RWPE2 (cell line): ENCODE measurements at regions not wholly inside any gene's neighbourhood (a gene's known extent, or its start where the extent isn't known, plus 50 kb on each side); places are given as distances from the start of the nearest gene placed in this dataset.
"Not testable (repeated sequence)": the region's sequence is repeated elsewhere in the genome, so short reads cannot be mapped to it uniquely, and the experiment has no call there.

Source experiments
- ATAC-seq: fragments of 200-7000 bp; cut with Tn5 transposase; 3 replicates; pipeline ENCODE4 v1.9.1; 2021; ENCODE audit warnings: low read depth
- DNase-seq: peaks from one replicate; pipeline ENCODE4 v3.0.0-alpha.2; 2020; ENCODE audit warnings: low spot score
- H3K27ac ChIP-seq: fragments of 450-650 bp; 2 replicates; pipeline ENCODE4 v1.5.1; 2017; ENCODE audit warnings: mild to moderate bottlenecking; ENCODE audit not compliant: poor library complexity, severe bottlenecking
- H3K27me3 ChIP-seq: fragments of 250-450 bp; sonication (Bioruptor Pico); 2 replicates; pipeline ENCODE4 v1.5.1; 2021; ENCODE audit warnings: mild to moderate bottlenecking, moderate library complexity; ENCODE audit not compliant: insufficient read depth, poor library complexity, severe bottlenecking
- H3K36me3 ChIP-seq: fragments of 250-450 bp; sonication (Bioruptor Pico); 2 replicates; pipeline ENCODE4 v1.5.1; 2020; ENCODE audit warnings: low read depth, mild to moderate bottlenecking, moderate library complexity
- H3K4me1 ChIP-seq: fragments of 250-450 bp; sonication (Bioruptor Pico); 2 replicates; pipeline ENCODE4 v1.5.1; 2021; ENCODE audit warnings: mild to moderate bottlenecking, moderate library complexity; ENCODE audit not compliant: insufficient read depth, poor library complexity, severe bottlenecking
- H3K4me3 ChIP-seq: fragments of 250-450 bp; sonication (Bioruptor Pico); 2 replicates; pipeline ENCODE4 v1.5.1; 2021; ENCODE audit warnings: mild to moderate bottlenecking, moderate library complexity; ENCODE audit not compliant: severe bottlenecking
- H3K9me3 ChIP-seq: fragments of 250-450 bp; sonication (Bioruptor Pico); 2 replicates; pipeline ENCODE4 v1.5.1; 2021; ENCODE audit warnings: mild to moderate bottlenecking, moderate library complexity; ENCODE audit not compliant: severe bottlenecking
- TF ChIP-seq, protein P1 (sequence below): fragments of 450-650 bp; IDR thresholded peaks from one replicate; pipeline ENCODE4 v1.5.1; 2017; ENCODE audit warnings: mild to moderate bottlenecking, moderate library complexity; ENCODE audit not compliant: poor library complexity, severe bottlenecking

DNA sequence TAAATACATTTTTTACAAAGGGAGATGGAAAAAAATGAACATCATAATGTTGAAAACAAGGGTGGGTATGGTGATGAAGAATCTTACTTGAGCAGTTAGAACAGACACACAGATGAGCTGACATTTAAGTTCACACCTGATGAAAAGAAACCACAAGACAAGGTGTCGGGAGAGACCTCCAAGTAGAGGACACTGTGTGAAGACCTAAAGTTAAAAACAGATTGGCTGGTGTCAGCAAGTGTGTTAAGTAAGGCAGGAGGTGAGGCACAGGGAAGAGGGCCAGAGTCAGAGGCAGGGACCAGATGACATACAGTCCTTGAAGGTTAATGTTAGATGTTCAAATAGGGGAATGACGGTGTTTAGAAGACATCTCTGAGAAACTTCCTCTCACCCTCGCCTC, 236.8 kb downstream of the FAT3 start:
- no peak overlapping the region for H3K27ac ChIP-seq
- DNase-seq, result no peak
- TF ChIP-seq, protein P1, sequence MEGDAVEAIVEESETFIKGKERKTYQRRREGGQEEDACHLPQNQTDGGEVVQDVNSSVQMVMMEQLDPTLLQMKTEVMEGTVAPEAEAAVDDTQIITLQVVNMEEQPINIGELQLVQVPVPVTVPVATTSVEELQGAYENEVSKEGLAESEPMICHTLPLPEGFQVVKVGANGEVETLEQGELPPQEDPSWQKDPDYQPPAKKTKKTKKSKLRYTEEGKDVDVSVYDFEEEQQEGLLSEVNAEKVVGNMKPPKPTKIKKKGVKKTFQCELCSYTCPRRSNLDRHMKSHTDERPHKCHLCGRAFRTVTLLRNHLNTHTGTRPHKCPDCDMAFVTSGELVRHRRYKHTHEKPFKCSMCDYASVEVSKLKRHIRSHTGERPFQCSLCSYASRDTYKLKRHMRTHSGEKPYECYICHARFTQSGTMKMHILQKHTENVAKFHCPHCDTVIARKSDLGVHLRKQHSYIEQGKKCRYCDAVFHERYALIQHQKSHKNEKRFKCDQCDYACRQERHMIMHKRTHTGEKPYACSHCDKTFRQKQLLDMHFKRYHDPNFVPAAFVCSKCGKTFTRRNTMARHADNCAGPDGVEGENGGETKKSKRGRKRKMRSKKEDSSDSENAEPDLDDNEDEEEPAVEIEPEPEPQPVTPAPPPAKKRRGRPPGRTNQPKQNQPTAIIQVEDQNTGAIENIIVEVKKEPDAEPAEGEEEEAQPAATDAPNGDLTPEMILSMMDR, result no peak
- no peaks in the 10 kb centered on the region for H3K4me1 ChIP-seq
- no peak for ATAC-seq
- no peaks in the 10 kb centered on the region for H3K27me3 ChIP-seq
- H3K36me3 ChIP-seq, result no peaks in the 10 kb centered on the region
- no peak overlapping the region for H3K4me3 ChIP-seq
- no peaks in the 10 kb centered on the region for H3K9me3 ChIP-seq

DNA sequence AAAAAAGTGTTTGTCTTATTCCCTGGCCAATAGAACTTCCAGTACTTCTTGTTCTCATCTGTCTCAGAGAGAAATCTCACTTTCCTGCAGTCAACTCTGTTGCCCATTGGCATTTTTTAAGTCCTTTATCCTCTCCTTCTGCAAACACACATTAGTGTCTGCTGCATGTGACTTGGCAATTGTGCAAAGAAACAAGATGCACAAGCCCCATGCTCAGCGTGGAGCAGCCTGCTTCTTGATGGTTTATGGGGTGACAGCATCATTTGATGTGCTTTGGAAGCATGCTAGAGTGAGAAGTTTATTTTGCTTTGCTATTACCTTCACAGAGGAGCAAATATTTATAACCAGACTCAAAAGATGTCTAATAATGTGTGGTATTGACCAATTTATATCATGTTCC, 238.2 kb downstream of the FAT3 start:
- TF ChIP-seq, protein P1, result no peak
- H3K36me3 ChIP-seq, result no peaks in the 10 kb centered on the region

DNA sequence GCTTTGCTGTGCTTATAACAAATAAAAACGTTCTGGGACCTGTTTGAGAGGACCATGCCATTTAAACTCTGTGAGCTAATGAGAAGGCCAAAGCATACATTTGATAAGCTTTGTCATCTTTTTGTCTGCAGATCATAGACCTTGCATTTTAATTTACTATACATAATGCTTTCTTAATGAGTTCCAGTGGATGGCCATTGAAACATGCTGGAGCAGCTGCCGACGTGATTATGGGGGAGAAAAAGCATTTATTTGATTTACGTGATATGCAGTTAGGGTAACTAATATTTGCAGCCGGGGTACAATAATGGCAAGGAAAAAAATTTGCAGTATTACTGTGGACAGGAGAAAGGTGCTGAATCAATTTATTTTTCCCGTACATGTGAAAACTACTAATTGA, 240.2 kb downstream of the FAT3 start:
- no peak overlapping the region for H3K27ac ChIP-seq
- no peaks in the 10 kb centered on the region for H3K27me3 ChIP-seq
- ATAC-seq (no peak), DNase-seq (no peak)
- TF ChIP-seq, protein P1, result no peak
- H3K36me3 ChIP-seq, result no peaks in the 10 kb centered on the region
- no peak overlapping the region for H3K4me3 ChIP-seq
- H3K4me1 ChIP-seq, result no peaks in the 10 kb centered on the region
- H3K9me3 ChIP-seq, result no peaks in the 10 kb centered on the region

More for the DNA sequence above, 238.2 kb downstream of the FAT3 start:
- Histone ChIP-seq H3K27ac (no peak overlapping the region), H3K4me1 (no peaks in the 10 kb centered on the region), H3K4me3 (no peak overlapping the region), H3K27me3 (no peaks in the 10 kb centered on the region), H3K9me3 (no peaks in the 10 kb centered on the region)
- DNase-seq (no peak), ATAC-seq (no peak)

DNA sequence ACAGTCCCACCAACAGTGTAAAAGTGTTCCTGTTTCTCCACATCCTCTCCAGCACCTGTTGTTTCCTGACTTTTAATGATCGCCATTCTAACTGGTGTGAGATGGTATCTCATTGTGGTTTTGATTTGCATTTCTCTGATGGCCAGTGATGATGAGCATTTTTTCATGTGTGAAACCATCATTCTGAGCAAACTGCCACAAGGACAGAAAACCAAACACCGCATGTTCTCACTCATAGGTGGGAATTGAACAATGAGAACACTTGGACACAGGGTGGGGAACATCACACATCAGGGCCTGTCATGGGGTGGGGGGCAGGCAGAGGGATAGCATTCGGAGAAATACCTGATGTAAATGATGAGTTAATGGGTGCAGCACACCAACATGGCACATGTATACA, 240.8 kb downstream of the FAT3 start:
- H3K9me3 ChIP-seq, DNase-seq, H3K36me3 ChIP-seq, ATAC-seq, H3K27ac ChIP-seq, H3K27me3 ChIP-seq, H3K4me1 ChIP-seq, H3K4me3 ChIP-seq: not testable (repeated sequence)

DNA sequence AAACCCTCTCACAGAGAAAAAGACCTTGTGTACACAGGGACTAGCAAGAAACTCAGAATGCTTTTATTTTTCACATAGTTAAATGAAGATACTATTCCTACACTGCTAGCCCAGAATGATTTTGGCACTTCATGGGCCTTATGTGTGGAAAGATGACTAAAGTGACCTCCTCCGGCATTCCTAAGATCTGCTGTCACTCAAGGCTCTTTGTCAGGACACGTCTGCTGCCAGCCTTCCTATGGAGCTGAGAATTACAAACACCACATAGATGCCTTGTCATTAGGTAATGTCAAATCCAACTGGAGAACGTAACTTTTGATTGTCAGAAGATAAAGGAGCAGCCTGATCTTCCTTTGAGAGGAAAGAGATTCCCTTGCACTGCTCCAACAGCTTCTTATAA, 249.1 kb downstream of the FAT3 start:
- TF ChIP-seq, protein P1, result no peak

More for the DNA sequence above, 249.1 kb downstream of the FAT3 start:
- Histone ChIP-seq H3K4me1 (peaks cover 9% of the 10 kb centered on the region), H3K27ac (peak overlapping the region; percentile 18), H3K36me3 (no peaks in the 10 kb centered on the region), H3K4me3 (no peak overlapping the region), H3K9me3 (no peaks in the 10 kb centered on the region), H3K27me3 (no peaks in the 10 kb centered on the region)
- no peak for DNase-seq
- peak; percentile 96 for ATAC-seq
